ENCODE measurements at regions not wholly inside any gene's neighbourhood (a gene's known extent, or its start where the extent isn't known, plus 50 kb on each side); places are given as distances from the start of the nearest gene placed in this dataset.

GRCh38 chr3:66666362-66666761, 165.5 kb upstream of the LRIG1 start:
- POLR2A ChIA-PET: no interaction called here
- RAD21 ChIA-PET (ENCODE audit: low non-redundant PET in 1 of 2, low total read pairs in 2 of 2, uncharacterized antibody in 2 of 2, unreplicated experiment in 2 of 2): no interaction called here
- H3K4me2 ChIP-seq (ENCODE audit: low read length): no peak overlapping the region
- intact Hi-C loops (cut with micrococcal nuclease): no loop called here
- H3K79me2 ChIP-seq (ENCODE audit: insufficient read depth, low read length): no peaks in the 10 kb centered on the region
- no peaks in the 10 kb centered on the region for H3K9me2 ChIP-seq (ENCODE audit: insufficient read depth)
- H3K36me3 ChIP-seq (ENCODE audit: control insufficient read depth in 1 of 2, insufficient read depth in 2 of 2, low read length in 2 of 2): no peaks in the 10 kb centered on the region
- CTCF ChIA-PET: no interaction called here
- no peak overlapping the region for H2AFZ ChIP-seq (ENCODE audit: low read depth, low read length, poor library complexity, severe bottlenecking)
- H3K4me3 ChIP-seq (replicated peaks in 1 of 2; ENCODE audit: low read depth in 1 of 2, low read length in 2 of 2): no peak overlapping the region
- no peaks in the 10 kb centered on the region for H3K4me1 ChIP-seq (ENCODE audit: control insufficient read depth in 1 of 2, insufficient read depth in 2 of 2, low read length in 2 of 2)
- H3K9ac ChIP-seq (ENCODE audit: low read length): no peak overlapping the region
- DNase-seq (ENCODE audit: low read depth, low spot score) (no peak), ATAC-seq (no peak)
- H4K20me1 ChIP-seq (ENCODE audit: insufficient read depth): no peaks in the 10 kb centered on the region
- H3K9me3 ChIP-seq (ENCODE audit: control insufficient read depth in 1 of 2, insufficient read depth in 1 of 2, low read depth in 1 of 2, low read length in 2 of 2): no peaks in the 10 kb centered on the region
- H3K27ac ChIP-seq (ENCODE audit: low read depth, low read length): no peak overlapping the region
- H3K27me3 ChIP-seq (ENCODE audit: insufficient read depth, low read length): peaks cover 13% of the 10 kb centered on the region; the same call in 1 of the 2 replicates
- no TSS peak for BruUV-seq (replicated peaks)
- no peak for TF ChIP-seq MAX (IDR thresholded peaks at IDR 0.05)
- TF ChIP-seq POLR2AphosphoS5 (IDR thresholded peaks at IDR 0.05; ENCODE audit: low read depth, low read length): no peak
- no peak for TF ChIP-seq CBX3 (IDR thresholded peaks at IDR 0.05; ENCODE audit: low read depth)
- TF ChIP-seq FOSL1 (IDR thresholded peaks at IDR 0.05; ENCODE audit: low read depth): no peak
- TF ChIP-seq EZH2 (IDR thresholded peaks at IDR 0.05): no peak
- no peak for TF ChIP-seq YY1 (IDR thresholded peaks at IDR 0.05; ENCODE audit: extremely low read depth, insufficient replicate concordance, low read depth, low read length)
- no peak for TF ChIP-seq EZH2phosphoT487 (IDR thresholded peaks at IDR 0.05; ENCODE audit: borderline replicate concordance)
- TF ChIP-seq JUND (IDR thresholded peaks at IDR 0.05): no peak
- no peak for TF ChIP-seq ZBTB33 (IDR thresholded peaks at IDR 0.05; ENCODE audit: extremely low read depth, insufficient replicate concordance, low read length)
- no peak for TF ChIP-seq ATF3 (IDR thresholded peaks at IDR 0.05)
- no peak for TF ChIP-seq TCF7L2 (IDR thresholded peaks at IDR 0.05; ENCODE audit: borderline replicate concordance, extremely low read depth, insufficient read depth, insufficient read length)
- no peak for TF ChIP-seq RAD21 (IDR thresholded peaks at IDR 0.05; ENCODE audit: low read depth)
- no peak for TF ChIP-seq POLR2A (IDR thresholded peaks at IDR 0.05; ENCODE audit: borderline replicate concordance, extremely low read depth, insufficient read depth, insufficient read length)
- no peak for TF ChIP-seq EGR1 (IDR thresholded peaks at IDR 0.05; ENCODE audit: low read depth)
- TF ChIP-seq SRF (IDR thresholded peaks at IDR 0.05; ENCODE audit: low read depth): no peak

Data from HCT116 (cell line).